HCT116 (cell line): ENCODE measurements at regions not wholly inside any gene's neighbourhood (a gene's known extent, or its start where the extent isn't known, plus 50 kb on each side); places are given as distances from the start of the nearest gene placed in this dataset.

Experiments used
- ATAC-seq: fragments of 200-7000 bp; cut with Tn5 transposase; 2 replicates; pipeline ENCODE4 v1.9.1; 2020; ENCODE audit warnings: mild to moderate bottlenecking, moderate library complexity
- BruUV-seq: library from RNA; stranded (reverse); fragments of 400-500 nt; replicated peaks from 2 replicates; lab custom pipeline; 2021; lab: Mats Ljungman, UMichigan
- CTCF ChIA-PET: fragments of 300-600 bp; sonication (Branson Sonifier 250); formaldehyde crosslinking; loops from one replicate; lab custom pipeline; 2021; ENCODE audit warnings: antibody characterized with exemption; lab: Charles Lee
- POLR2A ChIA-PET: fragments of 300-600, 350-600 bp; sonication (Branson Sonifier 250); formaldehyde crosslinking; loops from one replicate; lab custom pipeline; 2021; ENCODE audit warnings: antibody characterized with exemption; lab: Charles Lee
- RAD21 ChIA-PET, 2 experiments: fragments of 300-600 bp; sonication (Branson Sonifier 250); formaldehyde crosslinking; loops; one replicate each; lab custom pipeline; 2023; ENCODE audit warnings: low total read pairs in 2 of 2; ENCODE audit not compliant: uncharacterized antibody in 2 of 2, unreplicated experiment in 2 of 2, low non-redundant PET in 1 of 2; lab: Charles Lee
- DNase-seq: peaks from one replicate; pipeline ENCODE4 v3.0.0-alpha.2; 2010; ENCODE audit warnings: low read depth, low spot score
- H2AFZ ChIP-seq: fragments of 200-600 bp; shearing (Covaris generic), sonication (generic); 2 replicates; pipeline ENCODE4 v1.6.1; 2017; ENCODE audit warnings: low read depth, mixed run types, mixed read lengths, antibody characterized with exemption, low read length; ENCODE audit not compliant: poor library complexity, severe bottlenecking
- H3K27ac ChIP-seq: 2 replicates; pipeline ENCODE4 v1.5.1; 2012; ENCODE audit warnings: low read depth, low read length
- H3K27me3 ChIP-seq: fragments of 200-600 bp; sonication (generic); 2 replicates; pipeline ENCODE4 v1.6.1; 2016; ENCODE audit warnings: mixed run types, low read length, mixed read lengths; ENCODE audit not compliant: insufficient read depth
- H3K36me3 ChIP-seq, 2 experiments: fragments of 200-500 bp in 1 of 2; fragments of 200-600 bp in 1 of 2; sonication (Bioruptor generic) in 1 of 2; sonication (generic) in 1 of 2; 2 replicates each; pipeline versions ENCODE4 v1.5.1 to v1.6.1; 2014 to 2016; ENCODE audit warnings: low read length in 2 of 2, inconsistent platforms in 1 of 2, mixed read lengths in 1 of 2, mixed run types in 1 of 2; ENCODE audit not compliant: insufficient read depth in 2 of 2, control insufficient read depth in 1 of 2
- H3K4me1 ChIP-seq, 2 experiments: fragments of 200-600 bp in 1 of 2; sonication (generic) in 1 of 2; 2 replicates each; pipeline versions ENCODE4 v1.5.1 to v1.6.1; 2012 to 2017; ENCODE audit warnings: low read length in 2 of 2, inconsistent platforms in 1 of 2, mild to moderate bottlenecking in 1 of 2, mixed read lengths in 1 of 2, mixed run types in 1 of 2, moderate library complexity in 1 of 2; ENCODE audit not compliant: insufficient read depth in 2 of 2, control insufficient read depth in 1 of 2
- H3K4me2 ChIP-seq: fragments of 200-600 bp; sonication (generic); 2 replicates; pipeline ENCODE4 v1.6.1; 2017; ENCODE audit warnings: mixed run types, low read length, mixed read lengths
- H3K4me3 ChIP-seq, 2 experiments: fragments of 200-600 bp in 1 of 2; sonication (generic) in 1 of 2; replicated peaks in 1 of 2; 2 replicates each; pipeline ENCODE4 v1.5.1; 2011 to 2016; ENCODE audit warnings: low read length in 2 of 2, control low read depth in 1 of 2, low read depth in 1 of 2, mild to moderate bottlenecking in 1 of 2, mixed read lengths in 1 of 2, mixed run types in 1 of 2
- H3K79me2 ChIP-seq: fragments of 200-600 bp; sonication (generic); 2 replicates; pipeline ENCODE4 v1.6.1; 2017; ENCODE audit warnings: mild to moderate bottlenecking, mixed run types, low read length, moderate library complexity, mixed read lengths; ENCODE audit not compliant: insufficient read depth
- H3K9ac ChIP-seq: fragments of 200-600 bp; sonication (generic); 2 replicates; pipeline ENCODE4 v1.6.1; 2016; ENCODE audit warnings: low read length, mixed read lengths
- H3K9me2 ChIP-seq: fragments of 200-600 bp; sonication (generic), shearing (Covaris generic); 2 replicates; pipeline ENCODE4 v1.6.1; 2017; ENCODE audit warnings: mixed run types, mild to moderate bottlenecking, moderate library complexity; ENCODE audit not compliant: insufficient read depth
- H3K9me3 ChIP-seq, 2 experiments: fragments of 200-500 bp in 1 of 2; fragments of 200-600 bp in 1 of 2; sonication (Bioruptor generic) in 1 of 2; sonication (generic) in 1 of 2; 2 replicates each; pipeline ENCODE4 v1.6.1; 2014 to 2017; ENCODE audit warnings: low read length in 2 of 2, mixed read lengths in 2 of 2, inconsistent platforms in 1 of 2, low read depth in 1 of 2, mild to moderate bottlenecking in 1 of 2, mixed run types in 1 of 2, moderate library complexity in 1 of 2; ENCODE audit not compliant: control insufficient read depth in 1 of 2, insufficient read depth in 1 of 2
- H4K20me1 ChIP-seq: fragments of 200-600 bp; sonication (generic), shearing (Covaris generic); 2 replicates; pipeline ENCODE4 v1.6.1; 2017; ENCODE audit warnings: mixed run types, mild to moderate bottlenecking, moderate library complexity; ENCODE audit not compliant: insufficient read depth
- CTCF ChIP-seq, 3 experiments: fragments of 200-600 bp in 1 of 3; sonication (generic) in 1 of 3; IDR thresholded peaks in 2 of 3; conservative IDR thresholded peaks in 1 of 3; 2 replicates each; pipeline ENCODE4 v1.5.1; 2012 to 2017; ENCODE audit warnings: low read depth in 2 of 3, low read length in 2 of 3, antibody characterized with exemption in 1 of 3, borderline replicate concordance in 1 of 3, control low read depth in 1 of 3, mild to moderate bottlenecking in 1 of 3, mixed read lengths in 1 of 3, mixed run types in 1 of 3, moderate library complexity in 1 of 3; ENCODE audit not compliant: insufficient read depth in 1 of 3
- EGR1 ChIP-seq: IDR thresholded peaks from 2 replicates; pipeline ENCODE4 v1.6.1; 2012; ENCODE audit warnings: low read depth
- ELF1 ChIP-seq: IDR thresholded peaks from 2 replicates; pipeline ENCODE4 v1.6.1; 2012; ENCODE audit warnings: low read depth, borderline replicate concordance
- SRF ChIP-seq: IDR thresholded peaks from 2 replicates; pipeline ENCODE4 v1.6.1; 2012; ENCODE audit warnings: low read depth
- TCF7L2 ChIP-seq: IDR thresholded peaks from 2 replicates; pipeline ENCODE4 v1.7.0; 2011; ENCODE audit warnings: borderline replicate concordance, inconsistent platforms; ENCODE audit not compliant: insufficient read depth, insufficient read length; ENCODE audit errors: extremely low read depth
- YY1 ChIP-seq: IDR thresholded peaks from 2 replicates; pipeline ENCODE4 v1.6.1; 2011; ENCODE audit warnings: low read length, low read depth, moderate library complexity, mild to moderate bottlenecking; ENCODE audit not compliant: insufficient replicate concordance; ENCODE audit errors: extremely low read depth
- ZFX ChIP-seq: fragments of 450-650 bp; IDR thresholded peaks from 2 replicates; pipeline ENCODE4 v1.6.1; 2017
- intact Hi-C: fragments of 100-400 bp; cut with micrococcal nuclease; formaldehyde crosslinking; loops from 2 replicates; pipeline ENCODE4 v1.10.0; 2022

GRCh38 chr22:42323971-42324370 is 53.5 kb upstream of the TCF20 start:
- ChIA-PET POLR2A (no interaction called here), CTCF (no interaction called here)
- Histone ChIP-seq H3K36me3 (no peaks in the 10 kb centered on the region), H3K27me3 (no peaks in the 10 kb centered on the region), H3K4me3 (no peak overlapping the region)
- DNase-seq, result no peak
- no peak for TF ChIP-seq YY1
- TF ChIP-seq EGR1, result no peak
- no peak for TF ChIP-seq CTCF (IDR thresholded peaks at IDR 0.05 in 2 of 3, conservative IDR thresholded peaks at IDR 0.05 in 1 of 3; ENCODE audit: borderline replicate concordance in 1 of 3, insufficient read depth in 1 of 3, low read depth in 2 of 3, low read length in 2 of 3)
- TF ChIP-seq ELF1, result no peak
- TF ChIP-seq ZFX, result no peak
- TF ChIP-seq, all 23 proteins: peak for 0
- Histone ChIP-seq H3K9ac (no peak overlapping the region), H3K4me1 (peaks cover 8 to 24% of the 10 kb centered on the region in 2 experiments), H3K9me3 (no peaks in the 10 kb centered on the region), H4K20me1 (no peaks in the 10 kb centered on the region), H3K9me2 (no peaks in the 10 kb centered on the region), H3K4me2 (no peak overlapping the region), H3K79me2 (no peaks in the 10 kb centered on the region), H3K27ac (no peak overlapping the region), H2AFZ (no peak overlapping the region)
- no TSS peak for BruUV-seq
- RAD21 ChIA-PET, result no interaction called here
- intact Hi-C loops, result no loop called here
- no peak for ATAC-seq

GRCh38 chr22:42322562-42322926 is 52.1 kb upstream of the TCF20 start:
- no peaks in the 10 kb centered on the region for H3K27me3 ChIP-seq
- CTCF ChIA-PET, result no interaction called here
- H3K9me2 ChIP-seq, result no peaks in the 10 kb centered on the region
- TF ChIP-seq SRF, result no peak
- no peak for TF ChIP-seq TCF7L2
- RAD21 ChIA-PET, result no interaction called here
- POLR2A ChIA-PET, result no interaction called here
- H3K4me2 ChIP-seq, result no peak overlapping the region
- H3K9me3 ChIP-seq, result no peaks in the 10 kb centered on the region
- H3K36me3 ChIP-seq, result no peaks in the 10 kb centered on the region
- BruUV-seq, result no TSS peak
- ATAC-seq, result no peak
- H3K4me1 ChIP-seq, result peaks cover 17 to 23% of the 10 kb centered on the region in 2 experiments
- intact Hi-C loops, result no loop called here
- no peak overlapping the region for H3K4me3 ChIP-seq
- no peak overlapping the region for H3K9ac ChIP-seq
- no peak for DNase-seq
- no peaks in the 10 kb centered on the region for H3K79me2 ChIP-seq
- H3K27ac ChIP-seq, result no peak overlapping the region
- H4K20me1 ChIP-seq, result no peaks in the 10 kb centered on the region
- H2AFZ ChIP-seq, result no peak overlapping the region
